ENCODE measurements at regions not wholly inside any gene's neighbourhood (a gene's known extent, or its start where the extent isn't known, plus 50 kb on each side); places are given as distances from the start of the nearest gene placed in this dataset.

DNA sequence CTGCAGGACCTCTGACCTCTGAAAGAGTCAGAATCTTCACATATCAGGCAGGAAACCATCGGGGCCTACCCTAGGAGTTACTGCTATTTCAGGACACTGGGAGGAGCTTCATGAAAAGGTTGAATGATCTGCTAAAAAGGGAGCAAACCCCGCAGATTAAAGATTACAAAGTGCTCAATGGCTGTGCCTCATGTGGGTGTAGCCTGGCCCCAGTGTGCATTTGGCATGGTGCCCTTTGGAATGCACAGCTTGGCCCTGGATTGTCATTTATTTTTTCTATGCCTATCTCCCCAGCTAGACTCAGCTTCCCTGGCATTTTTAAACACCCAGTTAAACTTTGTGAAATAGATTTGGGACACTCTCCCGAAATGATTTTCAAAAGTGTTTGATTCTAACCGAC, 368.5 kb upstream of the SPTLC3 start:
- Histone ChIP-seq H3K4me1 (ENCODE audit: low read depth, poor library complexity, severe bottlenecking) (peaks cover 6% of the 10 kb centered on the region), H4K20me1 (ENCODE audit: insufficient read depth) (no peaks in the 10 kb centered on the region), H3K36me3 (ENCODE audit: insufficient read depth) (no peaks in the 10 kb centered on the region), H2AFZ (ENCODE audit: low read depth) (no peak overlapping the region), H3K9ac (no peak overlapping the region), H3K4me2 (no peak overlapping the region), H3K4me3 (IDR thresholded peaks at IDR 0.05; ENCODE audit: insufficient read depth, low read depth, low read length) (no peak overlapping the region), H3K79me2 (ENCODE audit: insufficient read depth, low read depth) (no peaks in the 10 kb centered on the region), H3K27ac (no peak overlapping the region), H3K27me3 (ENCODE audit: insufficient read depth, low read depth) (no peaks in the 10 kb centered on the region)
- TF ChIP-seq, protein P1, sequence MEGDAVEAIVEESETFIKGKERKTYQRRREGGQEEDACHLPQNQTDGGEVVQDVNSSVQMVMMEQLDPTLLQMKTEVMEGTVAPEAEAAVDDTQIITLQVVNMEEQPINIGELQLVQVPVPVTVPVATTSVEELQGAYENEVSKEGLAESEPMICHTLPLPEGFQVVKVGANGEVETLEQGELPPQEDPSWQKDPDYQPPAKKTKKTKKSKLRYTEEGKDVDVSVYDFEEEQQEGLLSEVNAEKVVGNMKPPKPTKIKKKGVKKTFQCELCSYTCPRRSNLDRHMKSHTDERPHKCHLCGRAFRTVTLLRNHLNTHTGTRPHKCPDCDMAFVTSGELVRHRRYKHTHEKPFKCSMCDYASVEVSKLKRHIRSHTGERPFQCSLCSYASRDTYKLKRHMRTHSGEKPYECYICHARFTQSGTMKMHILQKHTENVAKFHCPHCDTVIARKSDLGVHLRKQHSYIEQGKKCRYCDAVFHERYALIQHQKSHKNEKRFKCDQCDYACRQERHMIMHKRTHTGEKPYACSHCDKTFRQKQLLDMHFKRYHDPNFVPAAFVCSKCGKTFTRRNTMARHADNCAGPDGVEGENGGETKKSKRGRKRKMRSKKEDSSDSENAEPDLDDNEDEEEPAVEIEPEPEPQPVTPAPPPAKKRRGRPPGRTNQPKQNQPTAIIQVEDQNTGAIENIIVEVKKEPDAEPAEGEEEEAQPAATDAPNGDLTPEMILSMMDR (conservative IDR thresholded peaks at IDR 0.05; ENCODE audit: low read depth, low read length): no peak

DNA sequence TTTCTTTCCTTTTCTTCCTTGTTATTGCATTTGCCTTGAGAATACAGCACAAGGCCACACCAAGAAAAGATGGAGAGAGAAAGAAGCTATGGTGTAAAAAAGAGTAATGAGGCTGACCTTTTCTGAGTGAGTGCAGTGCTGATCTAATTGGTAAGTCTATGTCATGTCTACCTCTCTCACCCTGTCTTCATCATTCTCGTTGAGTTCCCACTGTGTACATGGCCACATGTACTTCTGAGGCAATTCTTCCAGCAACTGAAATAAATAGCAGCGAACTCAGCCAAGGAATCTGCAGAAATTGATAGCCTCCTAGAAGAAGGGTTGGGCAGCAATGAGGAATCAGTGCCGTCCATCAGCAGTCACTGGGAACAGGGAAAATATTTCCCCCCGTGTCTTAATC, 367.2 kb upstream of the SPTLC3 start:
- H3K4me2 ChIP-seq: no peak overlapping the region
- H3K9ac ChIP-seq: no peak overlapping the region
- peaks cover 6% of the 10 kb centered on the region for H3K4me1 ChIP-seq (ENCODE audit: low read depth, poor library complexity, severe bottlenecking)
- H3K36me3 ChIP-seq (ENCODE audit: insufficient read depth): no peaks in the 10 kb centered on the region
- no peak overlapping the region for H2AFZ ChIP-seq (ENCODE audit: low read depth)
- H3K79me2 ChIP-seq (ENCODE audit: insufficient read depth, low read depth): no peaks in the 10 kb centered on the region
- no peak overlapping the region for H3K4me3 ChIP-seq (IDR thresholded peaks at IDR 0.05; ENCODE audit: insufficient read depth, low read depth, low read length)
- H4K20me1 ChIP-seq (ENCODE audit: insufficient read depth): no peaks in the 10 kb centered on the region
- TF ChIP-seq, protein P1 (conservative IDR thresholded peaks at IDR 0.05; ENCODE audit: low read depth, low read length): no peak
- no peaks in the 10 kb centered on the region for H3K27me3 ChIP-seq (ENCODE audit: insufficient read depth, low read depth)
- H3K27ac ChIP-seq: no peak overlapping the region

DNA sequence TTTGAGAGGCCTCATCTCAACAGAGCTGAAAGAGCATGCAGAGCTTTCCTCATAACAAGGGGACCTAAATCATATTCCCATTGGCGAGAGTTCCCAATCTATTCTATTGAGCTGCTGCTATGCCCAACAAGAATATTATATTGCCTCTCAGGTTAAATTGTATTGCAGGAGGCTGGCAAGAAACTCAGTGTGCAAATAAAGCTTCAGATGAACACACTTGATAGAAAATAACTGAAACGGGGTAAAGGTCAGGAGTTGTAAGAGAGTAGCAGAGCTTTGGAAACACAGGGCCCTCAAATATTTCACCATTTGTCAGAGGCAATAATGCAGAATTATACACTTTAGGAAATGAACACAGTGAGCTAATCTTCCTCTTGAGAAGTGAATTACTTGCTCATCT, 364.3 kb upstream of the SPTLC3 start:
- H3K9ac ChIP-seq: no peak overlapping the region
- H3K27me3 ChIP-seq (ENCODE audit: insufficient read depth, low read depth): no peaks in the 10 kb centered on the region
- no peak overlapping the region for H3K27ac ChIP-seq
- TF ChIP-seq, protein P1 (conservative IDR thresholded peaks at IDR 0.05; ENCODE audit: low read depth, low read length): no peak
- H3K36me3 ChIP-seq (ENCODE audit: insufficient read depth): no peaks in the 10 kb centered on the region
- no peak overlapping the region for H2AFZ ChIP-seq (ENCODE audit: low read depth)
- H3K4me3 ChIP-seq (IDR thresholded peaks at IDR 0.05; ENCODE audit: insufficient read depth, low read depth, low read length): no peak overlapping the region
- no peaks in the 10 kb centered on the region for H3K79me2 ChIP-seq (ENCODE audit: insufficient read depth, low read depth)
- no peak overlapping the region for H3K4me2 ChIP-seq
- peaks cover 6% of the 10 kb centered on the region for H3K4me1 ChIP-seq (ENCODE audit: low read depth, poor library complexity, severe bottlenecking)
- H4K20me1 ChIP-seq (ENCODE audit: insufficient read depth): no peaks in the 10 kb centered on the region

DNA sequence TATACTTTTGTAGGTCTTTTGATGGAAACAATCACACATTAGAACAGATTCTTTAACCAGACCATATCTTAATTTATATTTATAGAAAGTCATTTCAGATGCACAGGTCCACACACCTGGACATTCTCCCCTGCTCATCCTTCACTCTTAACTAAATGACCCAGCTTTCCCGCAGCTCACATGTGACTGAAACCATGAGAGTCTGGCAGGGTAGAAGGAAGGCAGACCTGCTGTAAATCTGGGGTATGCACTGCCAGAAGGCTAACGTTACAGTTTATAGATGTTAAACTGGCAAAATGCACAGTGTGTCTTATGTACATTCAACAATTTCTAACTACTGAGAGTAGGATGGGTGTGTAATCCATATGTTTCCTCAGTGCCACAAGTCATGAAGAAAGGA, 359.5 kb upstream of the SPTLC3 start:
- Histone ChIP-seq H3K79me2 (ENCODE audit: insufficient read depth, low read depth) (no peaks in the 10 kb centered on the region), H3K9ac (no peak overlapping the region), H3K4me3 (IDR thresholded peaks at IDR 0.05; ENCODE audit: insufficient read depth, low read depth, low read length) (no peak overlapping the region), H3K27ac (no peak overlapping the region), H3K4me2 (no peak overlapping the region), H3K36me3 (ENCODE audit: insufficient read depth) (no peaks in the 10 kb centered on the region), H4K20me1 (ENCODE audit: insufficient read depth) (no peaks in the 10 kb centered on the region), H2AFZ (ENCODE audit: low read depth) (no peak overlapping the region), H3K4me1 (ENCODE audit: low read depth, poor library complexity, severe bottlenecking) (no peaks in the 10 kb centered on the region), H3K27me3 (ENCODE audit: insufficient read depth, low read depth) (no peaks in the 10 kb centered on the region)
- TF ChIP-seq, protein P1 (conservative IDR thresholded peaks at IDR 0.05; ENCODE audit: low read depth, low read length): no peak

DNA sequence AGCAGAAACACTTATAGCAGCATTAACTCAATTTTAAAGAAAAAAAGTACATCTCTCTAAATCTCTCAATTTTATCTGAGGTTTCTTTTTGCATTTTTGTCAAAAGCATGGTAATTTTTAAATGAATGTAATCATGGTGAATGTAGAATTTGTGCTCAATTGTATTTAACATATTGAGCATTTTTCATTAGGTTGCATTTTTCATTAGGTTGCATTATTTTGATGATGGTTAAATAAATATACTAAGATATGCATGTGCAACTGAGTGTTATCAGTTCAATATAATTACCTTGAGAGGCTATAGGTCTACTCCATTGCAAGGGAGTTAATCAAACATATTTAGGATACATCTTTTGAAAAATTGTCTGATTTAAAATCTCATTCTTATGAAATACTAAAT, 355.1 kb upstream of the SPTLC3 start:
- no peak overlapping the region for H3K9ac ChIP-seq
- no peaks in the 10 kb centered on the region for H3K36me3 ChIP-seq (ENCODE audit: insufficient read depth)
- no peak overlapping the region for H3K27ac ChIP-seq
- H3K4me2 ChIP-seq: no peak overlapping the region
- no peaks in the 10 kb centered on the region for H4K20me1 ChIP-seq (ENCODE audit: insufficient read depth)
- TF ChIP-seq, protein P1 (conservative IDR thresholded peaks at IDR 0.05; ENCODE audit: low read depth, low read length): no peak
- H3K4me1 ChIP-seq (ENCODE audit: low read depth, poor library complexity, severe bottlenecking): no peaks in the 10 kb centered on the region
- no peaks in the 10 kb centered on the region for H3K79me2 ChIP-seq (ENCODE audit: insufficient read depth, low read depth)
- no peak overlapping the region for H3K4me3 ChIP-seq (IDR thresholded peaks at IDR 0.05; ENCODE audit: insufficient read depth, low read depth, low read length)
- no peaks in the 10 kb centered on the region for H3K27me3 ChIP-seq (ENCODE audit: insufficient read depth, low read depth)
- H2AFZ ChIP-seq (ENCODE audit: low read depth): no peak overlapping the region

Measured in KMS-11 (cell line).